Dermis microvascular lymphatic vessel endothelial cell (primary cell): ENCODE measurements at regions not wholly inside any gene's neighbourhood (a gene's known extent, or its start where the extent isn't known, plus 50 kb on each side); places are given as distances from the start of the nearest gene placed in this dataset.

Experiments
- DNase-seq, 2 donors: peaks; one replicate each; pipeline versions ENCODE4 v3.0.0 to v3.0.0-alpha.2; 2010; ENCODE audit warnings: low read depth in 2 of 2

DNA sequence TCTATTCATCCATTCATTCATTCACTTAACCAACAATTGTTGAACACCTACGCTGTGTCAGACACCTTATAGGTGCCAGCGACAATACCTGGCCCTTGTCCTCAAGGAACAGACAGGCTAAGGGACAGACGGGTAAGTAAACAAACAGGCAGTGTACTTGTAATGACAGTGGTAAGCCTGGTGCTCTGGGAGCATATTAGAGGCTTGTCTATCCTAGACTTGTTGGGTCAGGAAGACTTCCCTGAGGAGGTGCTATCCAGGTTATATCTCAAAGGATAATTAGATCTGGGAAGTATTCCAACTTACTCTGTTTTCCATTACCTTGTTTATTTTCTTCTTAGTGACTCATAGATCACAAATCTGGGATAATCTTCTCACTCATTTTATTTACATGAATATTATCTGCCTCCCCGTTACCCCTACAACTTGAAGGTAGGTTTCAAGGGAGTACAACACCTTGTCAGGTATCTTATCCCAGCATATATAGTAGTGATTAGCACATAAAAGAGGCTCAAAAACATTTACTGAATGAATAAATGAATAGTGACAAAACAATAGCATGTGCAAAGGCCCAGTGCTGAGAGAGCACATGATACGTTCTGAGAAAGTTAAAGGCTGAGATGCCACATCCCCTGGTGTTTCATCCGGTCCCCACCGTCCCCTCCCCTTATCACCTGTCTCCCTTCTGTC is 75.3 kb upstream of the NCAM1 start:
- DNase-seq = no peak

DNA sequence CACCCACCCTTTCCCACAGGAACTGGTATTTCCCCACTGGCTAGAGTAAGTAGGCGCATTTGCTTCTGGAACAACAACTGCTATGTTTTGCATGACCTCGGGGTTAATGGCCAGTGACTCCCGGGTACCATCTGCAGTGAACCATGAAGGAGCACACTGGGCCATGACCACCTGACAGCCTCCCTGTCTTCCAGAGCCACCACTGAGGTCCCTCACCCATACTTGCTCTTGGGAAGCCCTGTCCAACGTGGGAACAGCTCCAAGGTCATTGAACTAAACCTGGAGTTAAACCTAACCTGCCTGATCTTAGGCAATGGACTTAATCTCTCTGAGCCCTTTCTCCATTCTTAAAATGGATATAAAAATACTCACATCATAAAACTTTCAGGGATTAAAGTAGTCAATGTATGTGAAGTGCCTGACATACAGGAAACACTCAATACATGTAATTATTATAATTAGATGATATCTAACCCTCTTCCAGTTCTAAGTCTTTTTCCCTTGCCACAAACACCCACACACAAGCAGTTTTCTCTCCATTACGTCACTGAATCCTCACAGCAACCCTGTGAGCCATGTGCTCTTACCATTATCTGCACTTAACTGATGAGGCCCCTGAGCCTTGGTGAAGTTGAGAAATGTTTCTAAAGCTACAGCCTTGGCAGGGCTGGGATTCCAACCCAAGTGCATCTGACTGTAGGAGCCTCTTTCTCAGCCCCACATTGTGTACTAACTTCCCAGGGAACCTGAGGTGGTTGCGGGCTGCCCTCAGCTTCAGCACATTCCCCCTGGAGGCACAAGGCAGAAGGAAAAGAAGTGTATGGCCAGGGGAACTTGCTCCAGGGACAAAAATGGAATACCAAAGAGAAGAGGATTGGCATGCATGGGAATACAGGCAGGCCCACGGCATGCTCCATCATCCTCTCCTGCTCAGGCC is 74.5 kb upstream of the NCAM1 start:
- DNase-seq = no peak

GRCh38 chr11:112889446-112889845 is 71.8 kb upstream of the NCAM1 start:
- DNase-seq = no peak

- no peak for DNase-seq
Measured at GRCh38 chr11:112899235-112900006, 61.8 kb upstream of the NCAM1 start.

- no peak for DNase-seq
Measured at GRCh38 chr11:112901924-112902323, 59.3 kb upstream of the NCAM1 start.

DNA sequence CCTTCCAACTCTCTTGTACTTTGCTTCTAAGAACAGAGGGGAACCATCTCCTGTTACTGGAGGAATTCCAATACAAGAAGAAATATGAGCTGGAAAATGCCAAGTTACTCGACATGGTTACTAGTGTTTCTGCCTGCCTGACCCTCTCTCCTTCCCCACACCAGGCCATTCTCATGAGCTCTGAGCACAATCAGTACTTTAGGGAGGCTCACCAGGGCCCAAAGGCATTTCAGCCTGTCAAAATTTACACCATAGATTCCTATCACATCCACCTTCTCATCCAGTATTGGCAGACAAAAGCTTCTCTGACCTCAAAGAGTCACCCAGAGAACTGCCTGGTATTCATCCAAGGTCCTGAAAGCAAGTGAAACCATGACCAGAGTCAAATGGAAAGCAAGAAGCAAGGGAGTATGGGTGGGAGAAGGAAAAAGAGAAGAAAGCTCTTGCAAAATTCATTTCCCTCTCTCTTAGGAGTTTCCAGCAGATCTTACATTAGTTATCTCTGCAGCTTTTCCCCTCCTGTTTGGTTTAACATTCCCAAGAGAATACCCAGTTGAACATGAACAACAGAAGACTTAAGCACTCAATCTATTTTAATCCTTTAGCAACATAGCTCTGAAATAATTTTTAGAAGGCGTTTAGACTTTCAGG is 58.7 kb upstream of the NCAM1 start:
- no peak for DNase-seq

DNA sequence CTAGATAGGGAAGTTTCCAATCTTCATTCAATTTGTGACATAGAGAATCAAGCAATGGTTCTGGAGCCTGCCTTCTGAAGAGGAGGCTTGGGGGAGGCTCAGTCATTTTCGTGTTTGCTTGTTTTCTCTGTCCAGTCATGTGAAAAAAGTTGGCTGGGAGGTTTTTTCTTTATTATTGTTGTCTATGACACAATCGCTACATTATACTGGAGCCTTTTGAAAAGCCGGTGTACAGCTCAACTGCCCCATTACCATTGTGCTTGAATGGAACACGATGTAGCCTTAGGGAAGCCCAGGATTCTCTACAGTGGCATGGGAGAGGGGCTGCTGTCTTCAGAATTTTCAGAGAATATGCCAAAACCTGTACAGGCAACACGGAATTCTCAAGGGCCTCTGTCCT is 57.9 kb upstream of the NCAM1 start:
- DNase-seq = no peak

DNA sequence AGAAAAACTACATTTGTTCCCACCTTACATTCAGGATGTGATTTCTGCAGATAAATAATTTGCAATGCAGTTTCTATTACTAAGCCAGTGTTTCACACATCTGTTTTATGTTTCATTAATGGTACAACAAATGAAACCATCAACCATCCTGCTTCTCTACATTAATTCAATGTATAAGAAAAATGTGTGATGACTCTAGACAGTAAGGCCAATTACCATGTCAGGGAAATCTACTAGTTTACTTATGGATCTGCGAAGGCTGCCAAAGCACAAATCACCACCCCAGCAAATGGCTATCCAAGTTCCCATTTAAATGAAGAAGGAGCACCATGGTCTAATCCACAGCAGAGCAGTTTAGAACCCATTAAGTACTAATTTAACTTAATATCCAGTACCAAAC is 50.1 kb upstream of the NCAM1 start:
- no peak for DNase-seq
